ENCODE measurements at regions not wholly inside any gene's neighbourhood (a gene's known extent, or its start where the extent isn't known, plus 50 kb on each side); places are given as distances from the start of the nearest gene placed in this dataset.

DNA sequence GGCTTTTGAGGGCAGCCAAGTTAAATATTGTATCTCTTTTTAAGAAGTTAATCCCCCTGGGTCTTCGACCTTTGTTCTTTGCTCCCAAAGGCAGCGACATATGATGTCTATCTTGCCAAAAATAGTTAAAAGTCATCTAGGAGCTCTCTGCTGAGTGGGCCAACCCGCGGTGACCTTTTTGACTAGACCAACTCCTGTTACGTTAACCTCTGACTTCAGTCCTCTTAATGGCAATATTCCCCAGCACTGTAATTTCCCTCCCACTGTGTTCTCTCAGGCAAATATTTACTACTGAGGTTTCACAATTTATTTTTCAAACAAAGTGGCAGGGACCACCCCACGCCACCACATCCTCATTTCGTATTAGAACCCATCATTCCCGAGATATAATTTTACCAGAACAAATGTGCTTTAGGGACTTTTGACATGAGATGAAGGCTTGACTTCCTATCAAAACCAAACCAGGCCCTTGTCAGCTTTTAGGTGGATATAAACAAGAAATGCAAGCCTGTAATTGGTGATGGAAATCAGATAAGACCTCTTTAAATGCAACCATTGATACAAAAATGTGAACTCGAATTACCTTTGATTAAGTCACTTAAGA, 764.7 kb downstream of the SATB2 start:
- 56 to 69% methylated on average over 5 to 9 of the region's 9 CpGs for WGBS, 2 experiments (ENCODE audit: insufficient coverage in 1 of 2, insufficient read length in 1 of 2)
- no peak for DNase-seq
- H3K9me3 Mint-ChIP-seq = peaks cover 2% of the 10 kb centered on the region
- no peak overlapping the region for H3K4me3 ChIP-seq (ENCODE audit: low read length)
- no peaks in the 10 kb centered on the region for H3K36me3 Mint-ChIP-seq (ENCODE audit: low read depth)
- H3K27me3 ChIP-seq (ENCODE audit: control insufficient read depth, insufficient read depth, low read length, poor library complexity, severe bottlenecking) = no peaks in the 10 kb centered on the region
- H3K36me3 ChIP-seq (ENCODE audit: control insufficient read depth, insufficient read depth, low read length) = no peaks in the 10 kb centered on the region
- H3K4me3 Mint-ChIP-seq = no peak overlapping the region
- H3K4me1 Mint-ChIP-seq = peaks cover 17% of the 10 kb centered on the region
- no peak overlapping the region for H3K27ac Mint-ChIP-seq
- H3K9me3 ChIP-seq (ENCODE audit: control insufficient read depth, low read length) = no peaks in the 10 kb centered on the region
- H3K9ac ChIP-seq (ENCODE audit: extremely low read depth, low read length, poor library complexity, severe bottlenecking) = no peak overlapping the region
- no peaks in the 10 kb centered on the region for H3K4me1 ChIP-seq (ENCODE audit: control insufficient read depth, insufficient read depth, low read length)
- TF ChIP-seq, protein P1, sequence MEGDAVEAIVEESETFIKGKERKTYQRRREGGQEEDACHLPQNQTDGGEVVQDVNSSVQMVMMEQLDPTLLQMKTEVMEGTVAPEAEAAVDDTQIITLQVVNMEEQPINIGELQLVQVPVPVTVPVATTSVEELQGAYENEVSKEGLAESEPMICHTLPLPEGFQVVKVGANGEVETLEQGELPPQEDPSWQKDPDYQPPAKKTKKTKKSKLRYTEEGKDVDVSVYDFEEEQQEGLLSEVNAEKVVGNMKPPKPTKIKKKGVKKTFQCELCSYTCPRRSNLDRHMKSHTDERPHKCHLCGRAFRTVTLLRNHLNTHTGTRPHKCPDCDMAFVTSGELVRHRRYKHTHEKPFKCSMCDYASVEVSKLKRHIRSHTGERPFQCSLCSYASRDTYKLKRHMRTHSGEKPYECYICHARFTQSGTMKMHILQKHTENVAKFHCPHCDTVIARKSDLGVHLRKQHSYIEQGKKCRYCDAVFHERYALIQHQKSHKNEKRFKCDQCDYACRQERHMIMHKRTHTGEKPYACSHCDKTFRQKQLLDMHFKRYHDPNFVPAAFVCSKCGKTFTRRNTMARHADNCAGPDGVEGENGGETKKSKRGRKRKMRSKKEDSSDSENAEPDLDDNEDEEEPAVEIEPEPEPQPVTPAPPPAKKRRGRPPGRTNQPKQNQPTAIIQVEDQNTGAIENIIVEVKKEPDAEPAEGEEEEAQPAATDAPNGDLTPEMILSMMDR (conservative IDR thresholded peaks at IDR 0.05) = no peak
- H3K27me3 Mint-ChIP-seq (ENCODE audit: insufficient read depth) = peaks cover under 1% of the 10 kb centered on the region
- H3K27ac ChIP-seq (ENCODE audit: low read depth, low read length) = no peak overlapping the region

DNA sequence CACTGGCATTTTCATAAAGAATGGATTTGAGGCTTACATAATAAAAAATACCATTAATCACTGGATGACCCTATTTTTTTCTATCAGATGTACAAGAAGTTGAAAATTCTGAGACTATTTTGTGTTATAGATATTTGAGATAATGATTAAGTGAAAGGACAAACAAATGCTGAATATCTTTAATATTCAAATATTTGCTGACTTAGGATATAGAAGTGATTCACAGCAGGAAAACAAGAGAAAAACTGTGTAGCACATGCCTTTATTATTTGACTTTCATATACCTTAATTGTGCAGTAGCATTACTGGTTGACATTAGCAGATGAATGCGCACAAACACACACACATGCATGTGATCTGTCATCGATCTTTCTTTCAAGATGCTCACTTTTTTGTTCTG, 766.5 kb downstream of the SATB2 start:
- no peak for DNase-seq
- no peaks in the 10 kb centered on the region for H3K36me3 ChIP-seq (ENCODE audit: control insufficient read depth, insufficient read depth, low read length)
- TF ChIP-seq, protein P1 (conservative IDR thresholded peaks at IDR 0.05) = no peak
- no peaks in the 10 kb centered on the region for H3K36me3 Mint-ChIP-seq (ENCODE audit: low read depth)
- no peaks in the 10 kb centered on the region for H3K27me3 ChIP-seq (ENCODE audit: control insufficient read depth, insufficient read depth, low read length, poor library complexity, severe bottlenecking)
- H3K4me3 ChIP-seq (ENCODE audit: low read length) = no peak overlapping the region
- no peak overlapping the region for H3K27ac Mint-ChIP-seq
- no peaks in the 10 kb centered on the region for H3K4me1 ChIP-seq (ENCODE audit: control insufficient read depth, insufficient read depth, low read length)
- peaks cover 7% of the 10 kb centered on the region for H3K4me1 Mint-ChIP-seq
- no peaks in the 10 kb centered on the region for H3K9me3 ChIP-seq (ENCODE audit: control insufficient read depth, low read length)
- no peak overlapping the region for H3K4me3 Mint-ChIP-seq
- H3K27ac ChIP-seq (ENCODE audit: low read depth, low read length) = no peak overlapping the region
- no peaks in the 10 kb centered on the region for H3K27me3 Mint-ChIP-seq (ENCODE audit: insufficient read depth)
- WGBS, 2 experiments (ENCODE audit: insufficient coverage in 1 of 2, insufficient read length in 1 of 2) = 83 to 94% methylated on average over 2 of the region's 2 CpGs
- no peak overlapping the region for H3K9ac ChIP-seq (ENCODE audit: extremely low read depth, low read length, poor library complexity, severe bottlenecking)
- H3K9me3 Mint-ChIP-seq = peaks cover 2% of the 10 kb centered on the region

DNA sequence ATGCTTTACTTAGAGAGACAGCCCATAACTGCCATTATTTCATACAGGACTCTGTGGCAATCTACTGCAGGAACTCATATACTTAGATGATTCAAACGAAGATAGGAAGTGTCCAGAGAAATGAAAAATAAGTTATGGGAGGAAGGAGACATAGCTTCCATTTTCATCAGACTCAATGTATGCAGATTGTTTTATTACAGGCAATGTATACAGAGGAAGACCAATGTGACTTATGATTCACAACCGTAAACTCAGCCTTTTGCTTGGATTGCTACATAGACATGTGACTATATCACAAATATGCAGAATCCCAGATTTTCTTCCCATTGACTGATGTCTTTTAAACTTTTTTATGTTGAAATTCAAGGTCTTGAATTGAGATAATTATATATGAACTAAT, 793.4 kb downstream of the SATB2 start:
- H3K4me3 Mint-ChIP-seq = no peak overlapping the region
- H3K9me3 ChIP-seq (ENCODE audit: control insufficient read depth, low read length) = no peaks in the 10 kb centered on the region
- H3K36me3 ChIP-seq (ENCODE audit: control insufficient read depth, insufficient read depth, low read length) = no peaks in the 10 kb centered on the region
- H3K4me3 ChIP-seq (ENCODE audit: low read length) = no peak overlapping the region
- no peaks in the 10 kb centered on the region for H3K27me3 ChIP-seq (ENCODE audit: control insufficient read depth, insufficient read depth, low read length, poor library complexity, severe bottlenecking)
- H3K27me3 Mint-ChIP-seq (ENCODE audit: insufficient read depth) = no peaks in the 10 kb centered on the region
- no peaks in the 10 kb centered on the region for H3K9me3 Mint-ChIP-seq
- no peak overlapping the region for H3K27ac ChIP-seq (ENCODE audit: low read depth, low read length)
- H3K4me1 ChIP-seq (ENCODE audit: control insufficient read depth, insufficient read depth, low read length) = no peaks in the 10 kb centered on the region
- WGBS, 2 experiments (ENCODE audit: insufficient coverage in 1 of 2, insufficient read length in 1 of 2) = 87% methylated on average over 2 of the region's 2 CpGs; no CpG with 5 or more reads in 1 of the 2 experiments
- TF ChIP-seq, protein P1 (conservative IDR thresholded peaks at IDR 0.05) = no peak
- no peaks in the 10 kb centered on the region for H3K36me3 Mint-ChIP-seq (ENCODE audit: low read depth)
- H3K4me1 Mint-ChIP-seq = no peaks in the 10 kb centered on the region
- no peak overlapping the region for H3K9ac ChIP-seq (ENCODE audit: extremely low read depth, low read length, poor library complexity, severe bottlenecking)
- DNase-seq = no peak
- no peak overlapping the region for H3K27ac Mint-ChIP-seq

Data from endodermal cell (in vitro differentiated cells).